Activated CD4-positive, alpha-beta T cell treated with anti-CD3 and anti-CD28 coated beads, Interleukin-2, Interleukin-4, amounts not matched to agents 100 ng/mL and 50 ng/mL, durations not matched to agents 16 hours and 8 hours (primary cell): ENCODE measurements at regions not wholly inside any gene's neighbourhood (a gene's known extent, or its start where the extent isn't known, plus 50 kb on each side); places are given as distances from the start of the nearest gene placed in this dataset.

Experiments used
- DNase-seq: peaks from one replicate; pipeline ENCODE4 v3.0.0-alpha.2; 2020; ENCODE audit warnings: low spot score

DNA sequence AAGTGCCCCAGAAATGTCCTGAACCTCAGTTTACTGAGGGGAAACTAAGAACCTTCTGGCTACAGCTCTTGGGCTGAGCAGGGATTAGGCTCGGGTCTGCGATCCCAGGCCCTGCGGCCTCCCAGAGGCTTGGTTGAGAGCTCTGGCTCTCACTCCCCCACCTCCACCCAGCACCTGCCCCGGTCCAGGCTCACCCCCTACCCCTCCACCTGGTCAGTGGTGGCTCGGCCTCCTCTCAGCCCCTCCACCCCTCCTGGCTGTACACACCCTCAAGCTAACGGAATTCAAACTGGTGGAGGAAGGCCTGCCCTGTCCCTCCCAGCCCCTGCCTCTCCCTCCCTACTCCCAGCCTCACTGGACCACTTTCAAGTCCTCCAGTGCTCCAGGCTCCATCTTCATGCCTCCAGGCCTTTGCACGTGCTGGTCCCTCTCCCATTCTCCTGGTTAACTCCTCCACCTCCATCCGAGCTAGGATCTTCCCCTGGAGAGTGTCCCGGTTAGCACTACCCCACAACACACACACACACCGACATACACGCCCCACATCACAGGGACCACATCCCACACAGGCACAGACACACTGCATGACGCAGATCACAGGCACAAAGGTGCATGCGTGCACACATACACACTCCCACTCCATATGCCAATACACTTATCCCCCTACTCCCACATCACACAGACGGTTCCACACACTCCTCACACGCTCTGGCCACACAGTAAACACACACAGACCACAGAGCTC lies 130.9 kb downstream of the C9orf50 start:
- peak; percentile 27 for DNase-seq

DNA sequence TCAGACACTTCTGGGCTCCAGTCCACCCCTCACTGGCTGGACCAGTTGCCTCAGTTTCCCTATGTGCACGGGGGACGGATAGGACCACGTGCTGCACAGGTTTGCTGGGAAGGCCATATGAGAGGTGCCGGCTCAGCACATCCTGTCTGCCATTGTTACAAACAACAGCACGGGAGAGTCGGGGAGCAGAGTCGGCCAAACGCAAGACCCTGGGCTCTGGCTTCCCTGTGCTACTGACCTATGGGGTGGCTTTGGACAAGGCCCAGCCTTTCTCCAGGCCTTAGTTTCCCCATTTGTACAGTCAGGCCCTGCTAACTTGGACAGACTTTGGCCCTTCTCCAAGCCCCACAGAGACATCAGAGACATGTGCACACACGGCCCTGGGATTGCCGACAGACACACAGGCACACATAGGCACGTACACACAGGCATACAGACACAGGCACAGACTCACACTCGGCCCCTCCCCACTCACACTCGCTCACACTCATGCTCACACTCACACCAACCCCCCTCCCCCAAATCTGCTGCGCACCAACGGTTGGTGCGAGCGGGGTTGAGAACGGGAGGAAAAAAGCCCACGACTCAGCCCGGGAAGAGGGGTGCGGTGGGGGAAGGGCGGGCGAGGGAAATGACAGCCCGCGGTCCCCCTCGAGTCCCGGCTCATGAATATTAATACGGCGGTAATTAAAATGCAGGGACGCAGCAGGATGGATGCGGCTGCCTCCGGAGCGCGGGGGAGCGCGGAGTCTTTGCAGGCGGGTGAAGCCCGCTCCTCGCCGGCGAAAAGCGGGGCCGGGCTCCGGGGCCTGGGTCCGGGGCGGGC lies 133.0 kb downstream of the C9orf50 start:
- peak; percentile 36 for DNase-seq

GRCh38 chr9:129486756-129487657 lies 133.9 kb downstream of the C9orf50 start:
- DNase-seq = no peak

- no peak for DNase-seq
Measured at GRCh38 chr9:129485145-129485774, 135.6 kb downstream of the C9orf50 start.

GRCh38 chr9:129484352-129485000 lies 136.4 kb downstream of the C9orf50 start:
- DNase-seq = no peak

GRCh38 chr9:129483415-129484351 lies 137.2 kb downstream of the C9orf50 start:
- DNase-seq = no peak

- DNase-seq = no peak
Measured at GRCh38 chr9:129482521-129483414, 138.1 kb downstream of the C9orf50 start.

- DNase-seq = no peak
Measured at GRCh38 chr9:129481810-129482511, 138.9 kb downstream of the C9orf50 start.

DNA sequence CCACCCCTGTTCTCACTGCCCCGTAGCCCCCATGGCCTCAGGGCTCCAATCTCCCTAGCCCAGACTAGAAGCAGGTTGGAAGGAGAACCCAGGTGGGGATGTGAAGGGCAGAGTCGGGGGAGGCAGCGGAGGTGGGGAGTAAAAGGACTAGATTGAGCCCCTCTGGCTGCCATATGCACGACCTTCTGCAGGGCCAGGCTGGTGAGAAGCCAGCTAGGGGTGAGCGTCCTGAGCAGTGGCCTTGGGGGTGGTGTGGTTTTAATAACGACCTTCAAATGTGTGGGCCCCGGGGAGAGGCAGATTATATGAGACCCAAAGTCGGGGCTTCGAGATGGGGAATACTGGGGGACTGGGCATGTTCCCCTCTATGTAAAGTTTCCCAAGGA lies 139.5 kb downstream of the C9orf50 start:
- no peak for DNase-seq

GRCh38 chr9:129480745-129481144 lies 140.2 kb downstream of the C9orf50 start:
- DNase-seq = no peak

GRCh38 chr9:129480227-129480626 lies 140.7 kb downstream of the C9orf50 start:
- DNase-seq = no peak

- no peak for DNase-seq
Measured at GRCh38 chr9:129479631-129480011, 141.3 kb downstream of the C9orf50 start.

DNA sequence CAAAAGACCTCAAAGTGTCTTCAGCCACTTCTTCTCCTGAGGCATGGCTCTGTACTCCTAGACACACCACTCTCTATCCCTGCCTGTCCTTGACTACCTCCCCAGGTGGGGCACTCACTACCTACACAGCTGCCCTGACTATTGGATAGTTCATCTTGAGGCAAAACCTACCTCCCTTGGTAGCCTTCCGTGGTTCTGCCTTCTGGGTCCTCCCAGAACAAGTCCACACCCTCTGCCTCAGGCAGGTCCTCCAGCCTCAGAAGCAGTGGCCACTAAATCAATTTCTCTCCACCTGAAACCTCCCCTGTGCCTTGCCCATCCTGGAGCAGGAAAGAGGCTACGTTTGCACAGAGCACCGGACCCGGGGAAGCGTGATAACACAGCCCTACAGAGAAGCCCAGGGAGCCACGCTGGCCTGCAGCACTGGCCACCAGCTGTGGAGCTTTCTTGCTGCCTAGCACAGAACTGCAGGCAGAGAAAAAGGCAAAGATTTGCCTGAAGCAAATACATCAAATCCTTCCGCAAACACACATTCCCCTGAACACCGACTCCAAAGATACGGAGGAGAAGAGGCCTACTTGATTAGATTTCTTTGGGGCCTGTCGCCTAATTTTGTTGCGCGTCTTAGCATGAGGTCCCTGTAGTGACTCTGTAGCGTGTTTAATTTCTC lies 141.8 kb downstream of the C9orf50 start:
- no peak for DNase-seq

- DNase-seq = no peak
Measured at GRCh38 chr9:129478461-129478860, 142.4 kb downstream of the C9orf50 start.

DNA sequence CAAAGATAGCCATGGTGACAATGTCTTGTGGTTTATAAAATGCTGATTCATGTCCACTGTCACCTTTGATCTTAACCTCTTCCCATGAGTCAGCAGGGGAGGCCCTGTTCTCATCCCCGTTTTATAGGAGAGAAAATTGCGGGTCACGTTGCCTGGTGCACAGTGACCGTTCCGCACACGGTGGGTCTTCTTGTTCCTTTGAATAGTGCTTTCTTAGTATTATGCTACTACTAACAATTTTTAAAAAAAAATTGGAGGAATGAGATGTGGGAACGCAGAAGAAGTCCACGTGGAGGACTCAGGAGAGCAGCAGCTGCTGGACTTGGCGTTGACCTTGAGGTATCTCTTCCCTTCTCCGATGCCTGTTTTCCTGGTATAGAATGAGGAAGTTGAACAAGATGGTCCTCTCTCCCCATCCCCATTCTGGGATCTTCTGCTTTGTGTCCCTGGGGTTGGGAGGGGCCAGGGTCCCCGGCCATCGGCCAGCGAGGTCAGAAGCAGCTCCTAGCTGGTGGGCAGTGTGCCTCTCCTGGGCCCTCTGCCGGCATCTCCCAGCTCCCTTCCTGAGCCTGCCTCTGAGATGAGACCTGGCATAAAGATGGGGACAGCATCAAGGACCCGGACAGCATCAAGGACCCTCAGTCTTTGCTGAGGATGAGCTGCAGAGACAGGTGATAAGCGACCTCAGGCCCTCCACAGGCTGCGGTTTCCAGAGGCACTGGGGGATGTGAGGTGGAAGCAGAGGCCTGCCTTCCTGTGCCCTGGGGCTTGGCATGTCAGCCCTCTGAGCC lies 143.9 kb downstream of the C9orf50 start:
- no peak for DNase-seq

DNA sequence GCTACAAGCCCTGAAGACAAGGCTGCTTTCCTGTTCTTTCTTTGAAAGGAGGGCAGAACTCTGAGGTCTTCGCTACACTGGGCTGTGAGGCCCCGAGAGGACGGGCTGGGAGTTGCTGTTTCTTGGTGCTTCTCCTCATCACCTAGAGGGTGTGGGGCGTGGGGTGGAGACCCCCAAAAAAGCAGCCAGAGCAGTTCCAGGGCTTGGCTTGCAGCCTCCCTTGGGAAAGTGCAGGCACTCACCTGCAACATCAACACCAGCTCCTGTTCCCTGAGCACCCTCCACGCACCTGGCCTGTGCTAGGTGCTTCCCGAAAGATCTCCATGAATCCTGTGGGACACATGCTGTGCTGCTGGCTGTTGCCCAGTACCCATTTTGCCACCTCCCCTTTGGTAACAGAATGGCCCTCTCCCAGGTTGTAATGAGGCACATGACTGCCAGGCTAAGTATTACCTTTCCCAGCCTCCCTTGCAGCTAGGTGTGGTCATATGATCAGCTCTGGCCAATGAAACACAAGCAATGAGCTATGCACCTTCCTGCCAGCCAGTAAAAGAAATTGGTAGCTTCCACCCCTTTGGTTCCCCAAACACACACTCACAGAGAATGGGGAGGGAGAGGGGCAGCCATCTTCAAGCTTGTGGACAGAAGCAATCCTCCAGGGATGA lies 146.0 kb downstream of the C9orf50 start:
- DNase-seq = no peak
